ENCODE measurements at regions not wholly inside any gene's neighbourhood (a gene's known extent, or its start where the extent isn't known, plus 50 kb on each side); places are given as distances from the start of the nearest gene placed in this dataset.

DNA sequence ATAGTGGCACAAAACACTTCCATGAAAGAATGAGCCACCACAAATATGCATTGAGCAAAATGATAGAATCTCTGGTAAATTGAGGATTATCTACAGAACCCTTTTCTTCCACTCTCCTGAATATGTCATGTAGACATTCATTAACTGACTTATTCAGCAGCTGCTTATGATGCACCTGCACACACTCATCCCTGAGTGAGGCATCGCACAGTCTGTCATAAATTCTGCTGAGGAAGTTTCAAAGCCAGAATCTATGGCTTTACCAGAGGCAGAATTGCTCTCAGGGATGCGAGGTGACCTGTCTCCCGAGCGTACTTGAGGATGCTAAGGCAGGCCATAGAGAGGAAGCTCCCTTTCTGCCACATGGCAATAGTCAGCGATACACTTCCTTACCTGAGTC lies 1090.2 kb downstream of the UQCRFS1 start:
- TF ChIP-seq CTCF (IDR thresholded peaks at IDR 0.05; ENCODE audit: insufficient read depth, low read length): no peak
- no peak for TF ChIP-seq REST (IDR thresholded peaks at IDR 0.05; ENCODE audit: insufficient replicate concordance, low read depth)
- TF ChIP-seq POLR2AphosphoS5 (IDR thresholded peaks at IDR 0.05; ENCODE audit: low read depth): no peak
